ENCODE measurements at regions not wholly inside any gene's neighbourhood (a gene's known extent, or its start where the extent isn't known, plus 50 kb on each side); places are given as distances from the start of the nearest gene placed in this dataset.

- no peak for TF ChIP-seq POLR2AphosphoS5 (IDR thresholded peaks at IDR 0.05; ENCODE audit: low read length)
- TF ChIP-seq ZNF622 (IDR thresholded peaks at IDR 0.05), result no peak
- no peak for TF ChIP-seq SREBF2 (IDR thresholded peaks at IDR 0.05; ENCODE audit: low read length)
- no peak for TF ChIP-seq STAT1 (conservative IDR thresholded peaks at IDR 0.05)
- no peak for TF ChIP-seq IKZF1 (conservative IDR thresholded peaks at IDR 0.05)
- no peak for TF ChIP-seq NR2C2 (IDR thresholded peaks at IDR 0.05; ENCODE audit: borderline replicate concordance, control insufficient read depth, insufficient read length, low read depth)
- no peak for TF ChIP-seq NR2C1 (IDR thresholded peaks at IDR 0.05)
- TF ChIP-seq ZNF592 (IDR thresholded peaks at IDR 0.05), result no peak
- no peak for TF ChIP-seq TBL1XR1 (IDR thresholded peaks at IDR 0.05; ENCODE audit: low read depth, low read length)
- TF ChIP-seq EP300 (IDR thresholded peaks at IDR 0.05; ENCODE audit: borderline replicate concordance in 1 of 2, control insufficient read depth in 1 of 2, low read depth in 2 of 2, low read length in 2 of 2), result no peak
- CTCF ChIA-PET, result interaction anchor here (0.6 kb wide), 1 partner anchor 80 kb away, joined by 3 read pairs; no protein-coding TSS in a partner anchor
- no peak for FAIRE-seq
- Histone ChIP-seq H3K79me2 (ENCODE audit: control insufficient read depth, insufficient read depth, low read length) (no peaks in the 10 kb centered on the region), H4K20me1 (ENCODE audit: control insufficient read depth, insufficient read depth) (no peaks in the 10 kb centered on the region), H3K4me1 (ENCODE audit: control insufficient read depth, insufficient read depth, low read length) (no peaks in the 10 kb centered on the region), H3K4me2 (ENCODE audit: control insufficient read depth, insufficient read depth) (no peak overlapping the region), H3K27ac (ENCODE audit: control insufficient read depth, insufficient read depth) (no peak overlapping the region), H3K36me3 (ENCODE audit: control insufficient read depth in 2 of 2, insufficient read depth in 2 of 2, low read length in 1 of 2) (no peaks in the 10 kb centered on the region), H3K9ac (ENCODE audit: control insufficient read depth, insufficient read depth, low read length) (no peak overlapping the region), H3K27me3 (replicated peaks in 1 of 2; ENCODE audit: control insufficient read depth in 2 of 2, insufficient read depth in 2 of 2, low read length in 1 of 2) (no peaks in the 10 kb centered on the region), H3K9me3 (replicated peaks; ENCODE audit: control insufficient read depth, insufficient read depth, low read length) (no peaks in the 10 kb centered on the region; the same call in 2 of the 3 replicates), H2AFZ (ENCODE audit: control insufficient read depth, low read depth, low read length) (no peak overlapping the region), H3K4me3 (no peak overlapping the region)
- RAD21 ChIA-PET (ENCODE audit: unreplicated experiment), result interaction anchor here (1.2 kb wide), 1 partner anchor 54 kb away, joined by 3 read pairs; no protein-coding TSS in a partner anchor
- POLR2A ChIA-PET, result no interaction called here
- SMC1A ChIA-PET (ENCODE audit: uncharacterized antibody, unreplicated experiment), result interaction anchor here (1.3 to 4.9 kb wide), 4 partner anchors 13 to 50 kb away, joined by 3 to 17 read pairs (median 4); no protein-coding TSS in a partner anchor
- 11% methylated on average over 3 of the region's 3 CpGs for WGBS (ENCODE audit: insufficient coverage, insufficient replicate concordance, low lambda C conversion rate, missing lambda C conversion rate)
- no TSS peak for BruUV-seq (replicated peaks)
- in situ Hi-C loops (cut with MboI), result no loop called here
- DNase-seq (ENCODE audit: low read depth, low spot score), result no peak
- ATAC-seq, result no peak
- intact Hi-C loops (cut with micrococcal nuclease; ENCODE audit: unreplicated experiment), result no loop called here
Measured at GRCh38 chr13:58906329-58907007, 1257.3 kb downstream of the DIAPH3 start.
